GM18505 (cell line): ENCODE measurements at regions not wholly inside any gene's neighbourhood (a gene's known extent, or its start where the extent isn't known, plus 50 kb on each side); places are given as distances from the start of the nearest gene placed in this dataset.
A peak's percentile ranks its signal among the peaks of the same experiment; 100 is the strongest.
"Not testable (repeated sequence)": the region's sequence is repeated elsewhere in the genome, so short reads cannot be mapped to it uniquely, and the experiment has no call there.

Experiments
- ATAC-seq: cut with Tn5 transposase; IDR thresholded peaks from one replicate; pipeline ENCODE4 v1.9.1; 2021; ENCODE audit not compliant: unreplicated experiment
- POLR2A ChIP-seq: IDR thresholded peaks from 4 replicates; pipeline ENCODE4 v1.6.1; 2011; ENCODE audit warnings: borderline replicate concordance; ENCODE audit not compliant: insufficient read depth, insufficient read length; ENCODE audit errors: extremely low read depth

GRCh38 chr5:9743507-9743906 lies 113.4 kb upstream of the TAS2R1 start:
- TF ChIP-seq POLR2A, result no peak
- no peak for ATAC-seq

DNA sequence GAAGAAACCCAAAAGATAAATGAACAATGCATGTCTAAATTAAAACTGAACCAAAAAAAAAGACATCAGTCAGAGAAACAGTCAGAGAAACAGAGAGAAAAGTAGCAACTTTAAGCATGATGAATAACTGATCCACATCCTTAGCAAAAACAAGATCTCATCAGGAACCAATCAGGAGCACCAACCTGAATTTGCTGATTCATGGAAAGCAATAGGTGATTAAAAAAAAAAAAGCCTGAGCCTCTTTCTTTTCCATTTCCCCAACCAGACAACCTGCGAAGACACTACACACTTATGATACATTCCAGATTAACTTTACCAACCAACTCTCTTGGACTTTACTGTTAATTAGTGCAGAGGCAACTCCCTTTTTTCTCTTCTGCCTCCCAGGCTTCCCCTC lies 112.7 kb upstream of the TAS2R1 start:
- ATAC-seq, result no peak

GRCh38 chr5:9739135-9739534 lies 109.0 kb upstream of the TAS2R1 start:
- ATAC-seq, result no peak
- TF ChIP-seq POLR2A, result no peak

More for the DNA sequence above, 112.7 kb upstream of the TAS2R1 start:
- no peak for TF ChIP-seq POLR2A

DNA sequence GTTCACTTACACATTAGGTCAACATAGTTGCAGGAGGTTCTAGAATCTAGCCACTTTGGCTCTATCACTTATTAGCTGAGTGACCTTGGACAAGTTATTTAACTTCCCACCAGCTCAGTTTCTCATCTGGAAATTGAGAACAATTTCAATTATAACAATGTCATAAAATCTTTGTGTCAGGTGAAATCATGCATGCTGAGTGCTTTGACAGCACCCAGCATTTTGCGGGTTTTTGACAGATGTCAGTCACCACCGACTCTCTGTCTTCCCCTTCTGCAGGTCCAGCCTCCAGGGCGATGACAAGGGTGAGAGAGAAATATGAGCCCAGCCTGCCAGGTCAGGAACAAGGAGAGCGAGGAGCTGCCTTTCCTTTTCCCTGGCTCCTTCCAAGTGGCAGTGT lies 107.1 kb upstream of the TAS2R1 start:
- TF ChIP-seq POLR2A, result no peak

DNA sequence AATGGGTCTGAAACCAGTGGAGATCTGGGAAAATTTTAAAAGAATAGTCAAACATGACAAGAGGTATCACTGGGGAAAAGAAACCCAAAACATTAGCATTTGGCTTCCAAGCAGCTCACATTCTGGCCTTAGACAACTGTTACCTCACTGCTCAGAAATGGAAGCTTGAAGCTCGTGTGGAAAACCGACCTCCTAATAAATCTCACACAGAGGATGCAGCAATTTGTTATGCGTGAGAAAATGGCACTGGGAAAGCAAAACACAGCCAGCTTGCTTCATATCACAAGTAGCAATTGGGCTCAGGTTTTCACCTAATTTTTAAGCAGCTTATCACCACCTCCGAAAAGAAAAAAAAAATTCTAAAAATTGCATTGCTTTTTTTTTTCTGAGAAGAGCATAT lies 103.3 kb upstream of the TAS2R1 start:
- ATAC-seq, result no peak
- no peak for TF ChIP-seq POLR2A

More for the DNA sequence above, 107.1 kb upstream of the TAS2R1 start:
- ATAC-seq, result no peak

DNA sequence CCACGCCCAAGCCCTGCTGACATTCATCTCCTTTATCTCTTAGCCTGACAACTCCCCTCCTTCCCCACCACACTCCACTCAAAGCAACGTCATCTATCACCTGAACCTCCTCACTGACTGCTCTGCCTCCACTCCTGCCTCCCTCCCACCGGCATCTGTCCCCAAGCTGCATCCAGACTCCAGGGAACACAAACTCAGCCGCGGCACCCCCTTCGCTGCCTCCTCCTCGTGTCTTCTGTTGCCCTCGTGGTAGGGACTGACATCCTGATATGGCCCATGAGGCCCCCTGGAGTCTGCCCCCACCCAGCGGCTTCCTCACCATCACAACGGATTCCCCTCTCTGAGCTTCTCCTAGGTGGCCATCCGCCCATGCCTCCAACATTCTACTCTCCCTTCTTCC lies 101.0 kb upstream of the TAS2R1 start:
- no peak for TF ChIP-seq POLR2A
- no peak for ATAC-seq

- TF ChIP-seq POLR2A, result no peak
- no peak for ATAC-seq
Observed at GRCh38 chr5:9728261-9728660, 98.1 kb upstream of the TAS2R1 start.

DNA sequence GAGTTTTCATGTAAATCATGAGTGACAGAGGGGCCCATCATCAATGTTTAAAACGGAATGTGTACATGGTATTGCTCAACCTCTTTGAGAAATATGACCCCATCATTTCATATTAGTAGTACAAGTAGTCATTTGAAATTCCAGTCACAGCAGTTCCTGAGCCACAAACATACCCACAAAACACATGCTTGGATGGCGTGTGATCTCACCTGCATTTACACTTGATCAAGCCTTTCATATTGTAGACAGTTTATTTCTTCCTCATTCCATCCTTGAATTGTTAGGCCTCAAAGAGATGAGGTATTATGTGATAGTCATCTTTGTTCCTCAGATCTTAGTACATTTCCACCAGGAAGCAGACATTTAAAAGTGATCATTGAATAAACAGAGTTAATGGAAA lies 96.8 kb upstream of the TAS2R1 start:
- no peak for ATAC-seq
- no peak for TF ChIP-seq POLR2A

DNA sequence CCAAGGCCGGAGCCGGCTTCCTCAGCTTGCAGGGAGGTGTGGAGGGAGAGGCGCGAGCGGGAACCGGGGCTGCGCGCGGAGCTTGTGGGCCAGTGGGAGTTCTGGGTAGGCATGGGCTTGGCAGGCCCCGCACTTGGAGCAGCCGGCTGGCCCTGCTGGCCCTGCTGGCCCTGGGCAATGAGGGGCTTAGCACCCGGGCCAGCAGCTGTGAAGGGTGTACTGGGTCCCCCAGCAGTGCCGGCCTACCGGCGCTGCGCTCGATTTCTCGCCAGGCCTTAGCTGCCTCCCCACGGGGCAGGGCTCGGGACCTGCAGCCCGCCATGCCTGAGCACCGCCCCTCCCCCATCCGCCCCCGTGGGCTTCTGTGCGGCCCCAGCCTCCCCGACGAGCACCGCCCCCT lies 95.1 kb upstream of the TAS2R1 start:
- ATAC-seq, result not testable (repeated sequence)

DNA sequence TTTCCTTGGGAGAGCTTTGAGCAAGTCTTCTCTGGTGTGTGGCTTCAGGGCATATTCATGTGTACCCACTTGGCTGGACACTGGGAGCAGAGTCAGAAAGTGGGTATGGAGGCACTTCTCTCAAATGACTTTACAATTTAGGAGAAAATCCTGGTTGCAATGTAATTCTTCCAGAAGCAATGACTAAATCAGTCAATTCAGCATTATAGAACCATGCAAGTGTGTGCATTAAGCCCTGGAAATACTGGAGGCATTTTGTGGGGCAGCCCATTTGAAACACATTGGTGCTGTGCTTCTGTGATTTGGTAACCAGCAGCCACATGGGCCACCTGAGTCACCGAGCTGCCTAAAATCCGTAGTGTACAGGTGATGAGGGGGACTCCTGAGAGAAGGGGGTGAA lies 94.6 kb upstream of the TAS2R1 start:
- TF ChIP-seq POLR2A, result no peak
- no peak for ATAC-seq

GRCh38 chr5:9722601-9723180 lies 92.5 kb upstream of the TAS2R1 start:
- no peak for TF ChIP-seq POLR2A
- no peak for ATAC-seq

GRCh38 chr5:9721161-9721560 lies 91.0 kb upstream of the TAS2R1 start:
- no peak for TF ChIP-seq POLR2A
- ATAC-seq, result no peak

DNA sequence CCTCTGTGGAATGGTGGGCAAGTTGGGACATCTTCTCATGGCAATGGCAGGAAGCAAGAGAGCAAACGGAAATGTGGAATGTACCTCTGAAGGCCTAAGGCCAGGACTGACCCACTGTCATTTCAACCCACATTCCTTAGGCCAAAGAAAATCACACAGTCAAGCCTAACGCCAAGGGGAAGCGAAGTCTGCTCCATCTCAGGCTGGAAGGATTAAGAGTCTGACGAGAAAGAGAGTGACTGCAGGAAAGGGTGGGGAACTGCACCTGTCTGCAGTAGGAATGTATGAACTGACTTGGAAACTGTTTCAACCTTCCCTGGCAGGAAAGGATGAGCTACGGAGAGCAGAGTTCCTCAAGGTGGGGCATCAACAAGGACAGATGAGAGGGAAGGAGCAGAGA lies 90.2 kb upstream of the TAS2R1 start:
- no peak for ATAC-seq
- TF ChIP-seq POLR2A, result no peak

GRCh38 chr5:9716838-9717281 lies 86.7 kb upstream of the TAS2R1 start:
- ATAC-seq, result peak; percentile 93
- no peak for TF ChIP-seq POLR2A

GRCh38 chr5:9715891-9716335 lies 85.8 kb upstream of the TAS2R1 start:
- ATAC-seq, result no peak
- TF ChIP-seq POLR2A, result no peak

DNA sequence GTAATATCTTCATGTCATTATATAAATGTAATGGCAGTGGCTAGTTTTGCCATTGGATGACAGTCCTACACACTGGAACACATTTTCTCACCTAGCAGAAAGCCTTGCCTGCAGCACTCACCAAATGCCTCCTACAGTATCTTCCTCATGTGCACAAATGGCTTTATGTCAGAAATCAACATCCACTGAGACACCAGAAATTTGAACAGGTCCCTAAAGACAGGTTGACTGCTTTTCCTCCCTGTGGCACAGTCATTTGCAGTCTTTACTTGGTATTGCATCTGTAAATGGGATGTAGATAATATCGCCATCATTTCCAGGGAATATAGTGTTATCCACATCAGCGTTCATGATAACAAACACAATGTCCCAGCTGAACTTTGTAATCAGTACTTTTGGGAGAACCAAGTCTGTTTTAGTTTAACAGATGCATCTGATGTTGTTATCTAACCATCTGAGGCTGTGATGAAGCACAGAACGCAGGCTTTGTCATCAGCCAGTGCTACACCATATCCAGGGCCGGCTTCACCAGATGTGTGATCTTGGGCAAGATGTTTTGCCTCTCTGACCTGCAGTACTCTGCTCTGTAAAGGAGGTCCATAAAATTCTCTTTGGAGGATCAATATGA lies 83.9 kb upstream of the TAS2R1 start:
- no peak for TF ChIP-seq POLR2A
- ATAC-seq, result no peak

GRCh38 chr5:9713356-9713755 lies 83.2 kb upstream of the TAS2R1 start:
- no peak for TF ChIP-seq POLR2A
- no peak for ATAC-seq
